Common myeloid progenitor, CD34-positive (primary cell): ENCODE measurements at regions not wholly inside any gene's neighbourhood (a gene's known extent, or its start where the extent isn't known, plus 50 kb on each side); places are given as distances from the start of the nearest gene placed in this dataset.

Experiments
- CTCF ChIA-PET: fragments of 350-600 bp; sonication (Branson Sonifier 250); formaldehyde crosslinking; loops from one replicate; lab custom pipeline; 2021; ENCODE audit warnings: antibody characterized with exemption; lab: Charles Lee
- POLR2A ChIA-PET: fragments of 350-600 bp; sonication (Branson Sonifier 250); formaldehyde crosslinking; loops from one replicate; lab custom pipeline; 2021; ENCODE audit warnings: antibody characterized with exemption; lab: Charles Lee
- DNase-seq, 3 donors: peaks; one replicate each; pipeline versions ENCODE4 v3.0.0 to v3.0.0-alpha.2; 2013
- H3K27ac ChIP-seq, 2 experiments: 1 replicate in 1 of 2; 2 replicates in 1 of 2; pipeline ENCODE4 v1.7.0; 2013; ENCODE audit warnings: inconsistent platforms in 2 of 2, low read length in 2 of 2, mild to moderate bottlenecking in 2 of 2, low read depth in 1 of 2, moderate library complexity in 1 of 2; ENCODE audit not compliant: severe bottlenecking in 2 of 2, insufficient read depth in 1 of 2, poor library complexity in 1 of 2
- H3K27me3 ChIP-seq, 5 experiments: replicated peaks in 2 of 5; 1 replicate in 3 of 5; 2 replicates in 2 of 5; pipeline versions ENCODE4 v1.6.1 to v1.7.0; 2013; ENCODE audit warnings: low read length in 4 of 5, mild to moderate bottlenecking in 2 of 5, moderate library complexity in 2 of 5, inconsistent platforms in 1 of 5; ENCODE audit not compliant: insufficient read depth in 5 of 5, control insufficient read depth in 4 of 5
- H3K36me3 ChIP-seq, 4 experiments: 1 replicate in 2 of 4; 2 replicates in 2 of 4; pipeline versions ENCODE4 v1.6.1 to v1.7.0; 2013; ENCODE audit warnings: low read length in 3 of 4, control low read depth in 1 of 4, mild to moderate bottlenecking in 1 of 4; ENCODE audit not compliant: control insufficient read depth in 4 of 4, insufficient read depth in 4 of 4
- H3K4me1 ChIP-seq, 4 experiments: 1 replicate in 3 of 4; 2 replicates in 1 of 4; pipeline versions ENCODE4 v1.6.1 to v1.7.1; 2013; ENCODE audit warnings: low read length in 3 of 4, mild to moderate bottlenecking in 3 of 4, control low read depth in 1 of 4, inconsistent platforms in 1 of 4, moderate library complexity in 1 of 4; ENCODE audit not compliant: control insufficient read depth in 4 of 4, insufficient read depth in 4 of 4; ENCODE audit errors: control extremely low read depth in 1 of 4
- H3K4me3 ChIP-seq, 7 experiments: 1 replicate in 4 of 7; 2 replicates in 3 of 7; pipeline versions ENCODE4 v1.5.1 to v1.7.0; 2013; ENCODE audit warnings: mild to moderate bottlenecking in 7 of 7, low read length in 6 of 7, moderate library complexity in 6 of 7, inconsistent platforms in 2 of 7, low read depth in 2 of 7, control low read depth in 1 of 7; ENCODE audit not compliant: insufficient read depth in 4 of 7, control insufficient read depth in 1 of 7; ENCODE audit errors: extremely low read depth in 1 of 7
- H3K9me3 ChIP-seq, 5 experiments: 1 replicate in 4 of 5; 2 replicates in 1 of 5; pipeline versions ENCODE4 v1.6.1 to v1.7.1; 2013; ENCODE audit warnings: low read length in 4 of 5, mild to moderate bottlenecking in 2 of 5, inconsistent platforms in 1 of 5, low read depth in 1 of 5, moderate library complexity in 1 of 5; ENCODE audit not compliant: control insufficient read depth in 4 of 5, insufficient read depth in 2 of 5; ENCODE audit errors: control extremely low read depth in 1 of 5
- WGBS: methylation state at CpG from one replicate; pipeline ENCODE4 v1.1.5; 2013; ENCODE audit not compliant: insufficient coverage; 5-methylcytosine and 5-hydroxymethylcytosine counted together

- WGBS: 97% methylated on average over 7 of the region's 7 CpGs
- H3K36me3 ChIP-seq: no peaks in the 10 kb centered on the region
- no peak overlapping the region for H3K27ac ChIP-seq
- no peaks in the 10 kb centered on the region for H3K9me3 ChIP-seq
- ChIA-PET CTCF (no interaction called here), POLR2A (no interaction called here)
- DNase-seq: no peak
- no peak overlapping the region for H3K4me3 ChIP-seq
- H3K27me3 ChIP-seq: no peaks in the 10 kb centered on the region
- peaks cover 0 to 4% (median 0%) of the 10 kb centered on the region in 4 experiments for H3K4me1 ChIP-seq
Observed at GRCh38 chr17:27403480-27404005, 52.7 kb upstream of the KSR1 start.

GRCh38 chr17:27404676-27405075 is 51.6 kb upstream of the KSR1 start:
- ChIA-PET POLR2A (no interaction called here), CTCF (no interaction called here)
- H3K4me3 ChIP-seq: no peak overlapping the region
- no peak overlapping the region for H3K27ac ChIP-seq
- no peaks in the 10 kb centered on the region for H3K9me3 ChIP-seq
- H3K4me1 ChIP-seq: peaks cover 0 to 4% (median 0%) of the 10 kb centered on the region in 4 experiments
- H3K36me3 ChIP-seq: no peaks in the 10 kb centered on the region
- DNase-seq: no peak
- no peaks in the 10 kb centered on the region for H3K27me3 ChIP-seq
